Activated CD4-positive, alpha-beta T cell treated with anti-CD3 and anti-CD28 coated beads, Interleukin-2, Interleukin-6, amounts not matched to agents 100 ng/mL and 50 ng/mL, durations not matched to agents 16 hours and 8 hours (primary cell): ENCODE measurements at regions not wholly inside any gene's neighbourhood (a gene's known extent, or its start where the extent isn't known, plus 50 kb on each side); places are given as distances from the start of the nearest gene placed in this dataset.
"Not testable (repeated sequence)": the region's sequence is repeated elsewhere in the genome, so short reads cannot be mapped to it uniquely, and the experiment has no call there.

Source experiments
- DNase-seq: peaks from one replicate; pipeline ENCODE4 v3.0.0-alpha.2; 2020

GRCh38 chr12:127773520-127773919 lies 493.4 kb upstream of the TMEM132C start:
- DNase-seq = no peak

- DNase-seq = no peak
These were observed 492.1 kb upstream of the TMEM132C start for GRCh38 chr12:127774828-127775227.

- DNase-seq = no peak
These were observed 487.5 kb upstream of the TMEM132C start for GRCh38 chr12:127779301-127780045.

GRCh38 chr12:127780881-127781280 lies 486.1 kb upstream of the TMEM132C start:
- no peak for DNase-seq

GRCh38 chr12:127781336-127781735 lies 485.6 kb upstream of the TMEM132C start:
- DNase-seq = no peak

GRCh38 chr12:127785540-127785939 lies 481.4 kb upstream of the TMEM132C start:
- DNase-seq = no peak

- no peak for DNase-seq
These were observed 480.9 kb upstream of the TMEM132C start for GRCh38 chr12:127785986-127786590.

GRCh38 chr12:127787544-127787943 lies 479.4 kb upstream of the TMEM132C start:
- DNase-seq = no peak

- no peak for DNase-seq
These were observed 476.6 kb upstream of the TMEM132C start for GRCh38 chr12:127790376-127790775.

GRCh38 chr12:127791217-127791616 lies 475.8 kb upstream of the TMEM132C start:
- DNase-seq = no peak

- no peak for DNase-seq
These were observed 469.1 kb upstream of the TMEM132C start for GRCh38 chr12:127797918-127798317.

- no peak for DNase-seq
These were observed 464.7 kb upstream of the TMEM132C start for GRCh38 chr12:127802271-127802670.

- no peak for DNase-seq
These were observed 463.4 kb upstream of the TMEM132C start for GRCh38 chr12:127803545-127803944.

GRCh38 chr12:127809275-127809674 lies 457.7 kb upstream of the TMEM132C start:
- DNase-seq = no peak

- no peak for DNase-seq
These were observed 456.9 kb upstream of the TMEM132C start for GRCh38 chr12:127810041-127810440.

GRCh38 chr12:127810459-127810858 lies 456.5 kb upstream of the TMEM132C start:
- not testable (repeated sequence) for DNase-seq

- no peak for DNase-seq
These were observed 455.0 kb upstream of the TMEM132C start for GRCh38 chr12:127811988-127812387.

- no peak for DNase-seq
These were observed 453.8 kb upstream of the TMEM132C start for GRCh38 chr12:127813147-127813546.

- no peak for DNase-seq
These were observed 447.9 kb upstream of the TMEM132C start for GRCh38 chr12:127819056-127819455.

- DNase-seq = no peak
These were observed 446.7 kb upstream of the TMEM132C start for GRCh38 chr12:127820271-127820670.

- no peak for DNase-seq
These were observed 446.1 kb upstream of the TMEM132C start for GRCh38 chr12:127820846-127821245.

GRCh38 chr12:127822809-127823411 lies 444.1 kb upstream of the TMEM132C start:
- DNase-seq = no peak

GRCh38 chr12:127823801-127824200 lies 443.2 kb upstream of the TMEM132C start:
- DNase-seq = no peak
